HAP-1 (cell line): ENCODE measurements at regions not wholly inside any gene's neighbourhood (a gene's known extent, or its start where the extent isn't known, plus 50 kb on each side); places are given as distances from the start of the nearest gene placed in this dataset.
A peak's percentile ranks its signal among the peaks of the same experiment; 100 is the strongest.
"Not testable (repeated sequence)": the region's sequence is repeated elsewhere in the genome, so short reads cannot be mapped to it uniquely, and the experiment has no call there.

ENCODE experiments used
- DNase-seq, 2 experiments: peaks; one replicate each; pipeline ENCODE4 v3.0.0-alpha.2; 2016 to 2020; ENCODE audit warnings: low spot score in 2 of 2
- H3K27me3 ChIP-seq: fragments of 250-450 bp; sonication (Bioruptor Pico); 2 replicates; pipeline ENCODE4 v1.5.1; 2020; ENCODE audit warnings: low read depth, mild to moderate bottlenecking, moderate library complexity
- H3K36me3 ChIP-seq: fragments of 250-450 bp; sonication (Bioruptor Pico); replicated peaks from 2 replicates; pipeline ENCODE4 v1.5.1; 2020; ENCODE audit warnings: mild to moderate bottlenecking
- H3K4me1 ChIP-seq: fragments of 250-450 bp; sonication (Bioruptor Pico); 2 replicates; pipeline ENCODE4 v1.5.1; 2020; ENCODE audit warnings: mild to moderate bottlenecking
- H3K4me3 ChIP-seq: fragments of 250-450 bp; sonication (Bioruptor Pico); 2 replicates; pipeline ENCODE4 v1.5.1; 2020; ENCODE audit warnings: mild to moderate bottlenecking, moderate library complexity
- H3K9me3 ChIP-seq: fragments of 250-450 bp; sonication (Bioruptor Pico); 2 replicates; pipeline ENCODE4 v1.5.1; 2020; ENCODE audit warnings: mild to moderate bottlenecking, moderate library complexity
- in situ Hi-C: fragments of 300-500 bp; cut with MboI; formaldehyde crosslinking; loops from 3 replicates; pipeline ENCODE4 v1.14.3; 2020; ENCODE audit warnings: low sequenced_read_pairs, inconsistent platforms, mixed read lengths

DNA sequence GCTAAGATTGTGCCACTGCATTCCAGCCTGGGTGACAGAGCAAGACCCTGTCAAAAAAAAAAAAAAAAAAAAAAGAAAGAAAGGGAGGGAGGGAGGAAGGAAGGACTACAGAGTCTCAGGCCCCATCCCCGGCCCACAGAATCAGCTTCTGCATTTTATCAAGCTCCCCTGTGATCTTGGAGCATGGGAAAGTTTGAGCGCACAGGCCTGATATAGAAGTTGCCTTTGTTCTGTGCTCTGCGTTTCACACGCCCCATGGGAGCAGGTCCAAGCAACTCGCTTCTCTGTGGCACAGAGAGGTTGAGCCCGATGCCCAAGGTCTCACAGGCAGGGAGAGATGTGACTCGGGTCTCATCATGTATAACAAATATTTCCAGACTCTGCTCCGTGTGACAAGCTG, 101.8 kb downstream of the PHETA1 start:
- DNase-seq, result no peak

DNA sequence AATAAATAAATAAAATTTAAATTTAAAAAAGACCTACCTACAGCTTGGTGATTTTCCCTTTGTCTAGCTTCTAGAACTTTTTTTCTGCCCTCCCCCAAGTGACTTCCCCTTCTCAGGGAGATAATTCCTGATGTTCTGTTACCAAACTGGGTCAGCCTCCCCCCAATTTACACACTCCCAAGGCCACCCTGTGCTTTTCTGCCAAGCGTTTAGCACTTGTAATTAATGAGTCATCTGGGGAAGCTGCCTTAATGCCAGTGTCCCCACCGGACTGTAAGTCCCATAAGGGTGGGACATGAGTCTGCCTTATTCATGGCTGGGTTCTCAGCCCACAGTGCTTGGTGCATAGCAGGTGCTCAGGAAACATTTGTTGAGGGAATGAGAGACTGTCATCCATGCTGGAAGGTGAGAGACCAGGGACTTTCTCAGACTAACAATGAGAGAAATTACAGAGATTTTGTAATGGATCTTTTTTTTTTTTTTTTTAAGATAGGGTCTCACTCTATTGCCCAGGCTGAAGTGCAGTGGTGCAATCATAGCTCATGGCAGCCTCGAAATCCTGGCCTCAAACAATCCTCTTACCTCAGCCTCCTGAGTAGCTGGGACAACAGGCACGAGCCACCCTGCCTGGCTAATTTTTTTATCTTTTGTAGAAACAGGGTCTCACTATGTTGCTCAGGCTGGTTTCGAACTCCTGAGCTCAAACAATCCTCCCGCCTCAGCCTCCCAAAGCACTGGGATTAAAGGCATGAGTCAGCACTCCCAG, 106.8 kb downstream of the PHETA1 start:
- no peaks in the 10 kb centered on the region for H3K27me3 ChIP-seq
- no peaks in the 10 kb centered on the region for H3K9me3 ChIP-seq
- H3K4me1 ChIP-seq, result no peaks in the 10 kb centered on the region
- no peaks in the 10 kb centered on the region for H3K36me3 ChIP-seq
- in situ Hi-C loops, result no loop called here
- no peak overlapping the region for H3K4me3 ChIP-seq
- no peak for DNase-seq

More for the DNA sequence above, 101.8 kb downstream of the PHETA1 start:
- in situ Hi-C loops, result no loop called here
- Histone ChIP-seq H3K27me3 (no peaks in the 10 kb centered on the region), H3K4me1 (no peaks in the 10 kb centered on the region), H3K9me3 (no peaks in the 10 kb centered on the region), H3K4me3 (no peak overlapping the region), H3K36me3 (no peaks in the 10 kb centered on the region)

DNA sequence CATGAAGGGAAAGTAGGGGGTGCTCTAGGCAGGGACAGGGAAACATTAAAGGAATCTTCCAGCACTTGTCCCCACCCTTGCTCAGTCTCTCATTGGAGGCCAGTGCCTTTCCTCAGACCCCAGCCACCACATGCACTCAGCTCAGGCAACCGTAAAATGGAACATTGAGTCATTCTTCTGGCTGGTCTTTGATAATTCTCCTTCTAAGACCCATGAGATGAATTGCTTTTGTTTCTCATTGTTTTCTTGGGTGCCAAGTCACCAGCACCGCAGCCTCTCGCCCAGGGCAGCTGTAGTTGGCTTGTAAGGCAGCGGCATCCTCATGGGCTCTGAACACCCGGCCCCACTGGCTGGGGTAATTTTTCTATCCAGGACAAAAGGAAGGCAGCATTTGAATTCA, 108.2 kb downstream of the PHETA1 start:
- in situ Hi-C loops, result no loop called here
- Histone ChIP-seq H3K4me3 (no peak overlapping the region), H3K36me3 (no peaks in the 10 kb centered on the region), H3K4me1 (no peaks in the 10 kb centered on the region), H3K27me3 (no peaks in the 10 kb centered on the region), H3K9me3 (no peaks in the 10 kb centered on the region)
- DNase-seq, result no peak

DNA sequence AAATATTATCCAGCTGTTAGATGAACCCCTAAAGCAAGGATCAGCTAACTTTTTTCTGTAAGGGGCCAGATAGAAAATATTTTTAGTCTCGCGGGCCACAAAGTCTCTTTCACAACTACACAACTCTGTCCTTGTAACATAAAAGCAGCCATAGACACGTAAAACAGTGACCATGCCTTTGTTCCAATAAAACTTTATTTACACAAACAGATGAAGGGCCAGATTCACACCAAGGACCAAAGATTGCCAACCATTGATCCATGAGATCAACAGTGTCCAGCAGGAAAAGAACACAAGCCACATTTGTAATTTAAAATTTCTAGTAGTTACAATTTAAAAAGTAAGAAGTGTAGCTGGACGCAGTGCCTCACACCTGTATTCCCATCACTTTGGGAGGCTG, 109.7 kb downstream of the PHETA1 start:
- no peaks in the 10 kb centered on the region for H3K27me3 ChIP-seq
- H3K4me1 ChIP-seq, result no peaks in the 10 kb centered on the region
- no peak overlapping the region for H3K4me3 ChIP-seq
- no peaks in the 10 kb centered on the region for H3K36me3 ChIP-seq
- DNase-seq, result no peak
- in situ Hi-C loops, result no loop called here
- H3K9me3 ChIP-seq, result no peaks in the 10 kb centered on the region

DNA sequence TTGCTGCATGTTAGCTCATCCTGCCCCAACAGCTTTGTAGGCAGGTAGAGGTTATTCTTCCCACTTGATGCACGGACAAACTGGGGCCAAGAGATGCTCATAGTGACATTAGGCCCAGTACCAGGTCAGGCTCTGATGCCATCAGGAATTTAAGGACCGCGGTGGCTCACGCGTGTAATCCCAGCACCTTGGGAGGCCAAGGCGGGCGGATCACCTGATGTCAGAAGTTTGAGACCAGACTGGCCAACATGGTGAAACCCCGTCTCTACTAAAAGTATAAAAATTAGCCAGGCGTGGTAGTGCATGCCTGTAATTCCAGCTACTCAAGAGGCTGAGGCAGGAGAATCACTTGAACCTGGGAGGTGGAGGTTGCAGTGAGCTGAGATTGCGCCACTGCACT, 110.8 kb downstream of the PHETA1 start:
- H3K4me3 ChIP-seq, H3K27me3 ChIP-seq, H3K36me3 ChIP-seq, H3K9me3 ChIP-seq, in situ Hi-C loops, DNase-seq, H3K4me1 ChIP-seq: not testable (repeated sequence)

DNA sequence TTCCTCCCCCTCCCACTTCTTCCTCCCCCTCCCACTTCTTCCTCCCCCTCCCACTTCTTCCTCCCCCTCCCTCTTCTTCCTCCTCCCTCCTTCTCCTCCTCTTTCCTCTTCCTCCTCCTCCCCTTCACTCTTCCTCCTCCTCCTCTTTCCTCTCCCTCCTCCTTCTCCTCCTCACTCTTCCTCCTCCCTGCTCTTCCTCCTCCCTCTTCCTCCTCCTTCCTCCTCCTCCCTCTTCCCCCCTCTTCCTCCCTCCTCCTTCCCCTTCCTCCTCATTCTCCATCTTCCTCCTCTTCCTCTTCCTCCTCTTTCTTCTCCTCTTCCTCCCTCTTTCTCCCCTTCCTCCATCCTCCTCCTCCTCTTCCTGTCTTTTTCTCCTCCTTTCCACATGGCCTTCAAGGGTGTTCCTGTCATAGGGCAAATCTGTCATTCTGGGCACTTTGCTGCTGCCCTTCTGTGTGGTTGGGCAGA, 111.4 kb downstream of the PHETA1 start:
- in situ Hi-C loops, result no loop called here
- H3K27me3 ChIP-seq, result no peaks in the 10 kb centered on the region
- no peak for DNase-seq
- no peak overlapping the region for H3K4me3 ChIP-seq
- H3K4me1 ChIP-seq, result no peaks in the 10 kb centered on the region
- no peaks in the 10 kb centered on the region for H3K9me3 ChIP-seq
- no peaks in the 10 kb centered on the region for H3K36me3 ChIP-seq

DNA sequence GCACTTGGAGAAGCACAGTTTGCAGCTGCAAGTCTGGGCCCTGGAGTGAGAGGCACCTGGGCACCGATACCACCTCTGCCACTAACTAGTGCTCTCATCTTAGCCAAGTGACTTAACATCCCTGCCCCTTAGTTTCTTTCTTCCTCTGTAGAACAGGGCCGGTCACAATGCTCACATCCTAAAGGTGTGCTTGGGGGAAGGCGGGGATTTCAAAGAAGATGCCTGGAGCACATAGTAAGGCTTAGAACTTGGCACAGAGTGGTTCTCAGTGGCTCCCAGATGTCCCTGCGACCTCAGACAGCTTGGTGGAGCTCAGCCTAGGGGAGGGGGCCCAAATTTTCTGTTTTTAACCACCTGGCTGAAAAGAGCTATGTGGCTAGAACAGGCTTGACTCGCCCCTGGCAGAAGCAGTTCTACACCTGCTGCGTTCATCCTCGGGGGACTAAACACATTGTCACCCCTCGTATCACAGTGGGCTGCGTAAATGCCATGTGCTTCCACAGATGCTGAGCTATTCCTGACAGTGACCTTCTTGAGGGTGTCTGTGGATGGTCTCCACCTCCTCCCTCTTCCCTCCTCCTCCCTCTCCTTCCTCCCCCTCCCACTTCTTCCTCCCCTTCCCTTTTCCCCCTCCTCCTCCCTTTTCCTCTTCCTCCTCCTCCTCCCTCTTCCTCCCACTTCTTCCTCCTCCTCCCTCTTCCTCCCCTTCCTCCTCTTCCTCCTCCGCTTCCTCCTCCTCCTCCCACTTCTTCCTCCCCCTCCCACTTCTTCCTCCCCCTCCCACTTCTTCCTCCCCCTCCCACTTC, 112.1 kb downstream of the PHETA1 start:
- DNase-seq, result no peak
- Histone ChIP-seq H3K9me3 (no peaks in the 10 kb centered on the region), H3K4me3 (no peak overlapping the region), H3K27me3 (no peaks in the 10 kb centered on the region), H3K4me1 (no peaks in the 10 kb centered on the region), H3K36me3 (no peaks in the 10 kb centered on the region)
- in situ Hi-C loops, result no loop called here

DNA sequence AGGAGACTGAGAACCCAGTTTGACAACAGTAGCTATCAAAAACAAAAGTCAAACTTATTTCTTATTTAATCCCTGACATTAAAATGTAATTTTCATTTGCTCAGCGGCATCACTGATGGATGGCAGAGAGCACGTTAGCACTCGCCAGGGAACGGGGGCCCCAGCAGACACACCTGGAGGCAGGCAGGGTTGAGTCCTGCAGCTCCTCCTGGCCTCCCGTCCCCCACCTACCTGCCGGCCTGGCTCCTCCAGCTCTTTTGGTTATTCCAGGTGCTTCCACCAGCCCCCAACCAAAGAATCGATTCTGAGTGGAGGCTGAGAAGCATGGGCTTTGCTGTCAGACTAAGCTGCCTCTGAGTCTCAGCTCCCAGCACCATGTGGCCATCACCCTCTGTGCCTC, 113.6 kb downstream of the PHETA1 start:
- H3K9me3 ChIP-seq, result no peaks in the 10 kb centered on the region
- no peaks in the 10 kb centered on the region for H3K27me3 ChIP-seq
- H3K4me1 ChIP-seq, result no peaks in the 10 kb centered on the region; the same call in 1 of the 2 replicates
- no peaks in the 10 kb centered on the region for H3K36me3 ChIP-seq
- in situ Hi-C loops, result no loop called here
- no peak overlapping the region for H3K4me3 ChIP-seq
- no peak for DNase-seq

DNA sequence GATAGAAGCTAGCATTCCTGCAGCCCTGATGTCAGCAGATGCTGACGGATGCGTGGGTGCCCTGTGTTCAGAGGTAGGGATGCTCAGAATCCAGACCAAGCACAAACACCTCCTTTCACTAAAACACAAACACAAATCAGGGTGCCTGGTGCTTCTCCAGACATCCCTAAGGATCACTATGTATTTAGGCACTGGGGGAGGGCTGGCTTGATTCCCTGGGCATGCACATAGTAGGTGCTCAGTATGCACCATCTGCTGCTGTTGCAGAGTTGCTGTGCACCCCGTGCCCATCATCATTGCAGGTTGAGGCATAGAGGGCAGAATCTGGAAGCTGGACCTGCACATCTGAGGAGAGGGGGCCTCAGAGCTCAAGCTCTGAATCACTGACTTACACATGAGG, 114.8 kb downstream of the PHETA1 start:
- Histone ChIP-seq H3K4me3 (no peak overlapping the region), H3K36me3 (no peaks in the 10 kb centered on the region), H3K9me3 (no peaks in the 10 kb centered on the region), H3K27me3 (no peaks in the 10 kb centered on the region), H3K4me1 (no peaks in the 10 kb centered on the region; the same call in 1 of the 2 replicates)
- DNase-seq, result no peak
- in situ Hi-C loops, result no loop called here

DNA sequence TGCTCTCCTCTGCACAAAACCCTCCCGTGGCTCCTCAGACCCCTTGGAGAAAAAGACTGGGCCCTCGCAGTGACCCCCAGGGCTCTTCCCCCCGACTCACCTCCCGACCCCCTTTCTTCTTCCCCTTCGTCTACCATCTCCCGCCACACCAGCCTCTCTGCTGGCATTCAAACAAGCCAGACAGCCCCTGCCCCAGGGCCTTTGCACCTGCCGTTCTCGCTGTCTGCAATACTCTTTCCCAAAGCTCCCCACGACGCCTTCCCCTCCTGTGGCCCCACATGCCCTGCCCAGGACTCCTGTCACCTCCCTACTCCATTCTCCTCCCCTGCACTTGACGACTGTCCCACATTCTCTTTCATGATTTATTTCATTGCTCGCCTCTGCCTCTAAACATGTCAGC, 115.7 kb downstream of the PHETA1 start:
- Histone ChIP-seq H3K4me3 (no peak overlapping the region), H3K4me1 (no peaks in the 10 kb centered on the region; the same call in 1 of the 2 replicates), H3K27me3 (no peaks in the 10 kb centered on the region), H3K36me3 (no peaks in the 10 kb centered on the region), H3K9me3 (no peaks in the 10 kb centered on the region)
- no peak for DNase-seq
- in situ Hi-C loops, result no loop called here

DNA sequence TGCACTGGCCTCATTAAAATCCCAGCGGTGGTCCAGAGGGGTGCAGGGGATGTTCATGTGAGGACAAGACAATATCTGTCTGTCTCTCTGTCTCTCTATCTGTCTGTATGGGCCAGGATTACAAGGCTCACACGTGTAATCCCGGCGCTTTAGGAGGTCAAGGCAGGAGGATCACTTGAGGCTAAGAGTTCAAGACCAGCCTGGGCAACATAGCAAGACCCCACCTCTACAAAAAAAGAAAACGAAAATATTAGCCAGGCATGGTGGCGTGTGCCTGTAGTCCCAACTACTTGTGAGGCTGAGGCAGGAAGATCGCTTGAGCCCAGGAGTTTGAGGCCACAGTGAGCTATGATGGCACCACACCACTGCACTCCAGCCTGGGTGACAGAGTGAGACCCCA, 117.1 kb downstream of the PHETA1 start:
- Histone ChIP-seq H3K27me3 (no peaks in the 10 kb centered on the region), H3K9me3 (no peaks in the 10 kb centered on the region), H3K4me1 (no peaks in the 10 kb centered on the region; the same call in 1 of the 2 replicates), H3K4me3 (no peak overlapping the region), H3K36me3 (no peaks in the 10 kb centered on the region)
- in situ Hi-C loops, result no loop called here
- no peak for DNase-seq

DNA sequence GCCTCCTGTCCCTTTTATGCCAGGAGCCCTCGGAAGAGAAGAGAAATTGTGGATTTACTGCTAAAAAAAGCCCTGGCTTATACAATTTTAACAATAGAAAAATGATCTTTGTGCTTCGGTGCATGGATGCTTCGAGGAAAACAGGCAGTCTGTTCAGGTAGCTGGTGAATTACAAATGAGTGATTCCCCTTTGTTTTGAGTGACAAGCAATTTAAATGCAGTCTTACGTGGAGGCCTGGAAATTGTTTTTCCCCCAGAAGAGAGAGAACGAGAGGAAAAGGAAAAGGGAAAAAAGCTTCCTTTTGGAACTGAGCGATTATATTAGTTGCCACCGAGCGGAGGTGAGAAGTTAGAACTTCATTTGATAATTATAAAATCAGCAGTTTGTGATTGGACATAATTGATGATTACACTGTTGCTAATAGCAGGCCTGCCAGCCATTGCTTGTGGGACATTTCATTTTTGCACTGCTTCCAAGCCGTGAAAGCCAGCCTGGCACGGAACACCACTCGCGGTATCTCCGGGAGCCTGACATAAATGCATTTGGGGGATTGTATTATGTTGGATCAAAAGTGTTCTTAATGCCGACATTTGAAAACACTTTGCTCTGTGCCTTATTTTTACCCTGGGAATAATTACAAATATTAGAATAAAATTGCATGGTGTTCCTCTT, 117.7 kb downstream of the PHETA1 start:
- no peaks in the 10 kb centered on the region for H3K27me3 ChIP-seq
- no peak for DNase-seq
- no peaks in the 10 kb centered on the region; the same call in 1 of the 2 replicates for H3K4me1 ChIP-seq
- H3K9me3 ChIP-seq, result no peaks in the 10 kb centered on the region
- H3K4me3 ChIP-seq, result no peak overlapping the region
- H3K36me3 ChIP-seq, result no peaks in the 10 kb centered on the region
- in situ Hi-C loops, result no loop called here

DNA sequence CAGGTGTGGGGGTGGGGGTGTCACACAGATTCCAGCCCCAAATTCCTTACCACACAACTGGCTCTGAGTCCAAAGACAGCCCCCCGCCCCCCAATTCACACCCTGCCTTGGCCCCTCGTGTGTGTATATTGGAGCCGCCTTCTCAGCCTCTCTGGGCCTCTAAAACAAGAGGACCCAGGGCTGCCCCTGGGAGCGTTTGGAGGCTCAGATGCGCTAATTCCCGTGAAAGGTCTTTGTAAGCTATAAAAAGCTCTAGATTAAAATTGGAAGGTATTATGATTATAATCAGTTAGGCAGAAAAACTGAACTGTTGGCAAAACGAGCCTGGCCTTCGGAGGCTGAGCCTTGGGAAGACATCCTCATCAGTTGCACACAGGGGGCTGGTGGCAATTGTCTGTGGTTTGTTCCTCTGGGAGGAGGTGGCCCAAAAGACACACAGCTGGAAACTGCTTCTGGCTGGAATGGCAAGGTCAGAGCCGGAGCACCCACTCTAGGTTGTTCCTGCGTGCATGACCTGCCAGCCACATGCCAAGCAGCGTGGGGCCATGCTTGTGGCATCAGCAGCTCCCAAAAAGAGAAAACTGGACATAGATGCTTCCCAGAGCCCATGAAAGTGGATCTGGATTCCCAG, 118.5 kb downstream of the PHETA1 start:
- Histone ChIP-seq H3K27me3 (no peaks in the 10 kb centered on the region), H3K4me1 (no peaks in the 10 kb centered on the region; the same call in 1 of the 2 replicates), H3K36me3 (no peaks in the 10 kb centered on the region), H3K9me3 (no peaks in the 10 kb centered on the region), H3K4me3 (no peak overlapping the region)
- in situ Hi-C loops, result no loop called here
- DNase-seq, result peak in 1 of 2 experiments; percentile 18
